ENCODE measurements at regions not wholly inside any gene's neighbourhood (a gene's known extent, or its start where the extent isn't known, plus 50 kb on each side); places are given as distances from the start of the nearest gene placed in this dataset.

- no peak for DNase-seq
Observed at GRCh38 chr6:134519465-134519864, 201.6 kb upstream of the SGK1 start.

GRCh38 chr6:134517868-134518267 is 200.0 kb upstream of the SGK1 start:
- DNase-seq: no peak

GRCh38 chr6:134517145-134517658 is 199.3 kb upstream of the SGK1 start:
- no peak for DNase-seq

GRCh38 chr6:134516582-134516981 is 198.7 kb upstream of the SGK1 start:
- DNase-seq: no peak

GRCh38 chr6:134515986-134516385 is 198.1 kb upstream of the SGK1 start:
- no peak for DNase-seq

- DNase-seq: no peak
Observed at GRCh38 chr6:134512981-134513391, 195.1 kb upstream of the SGK1 start.

GRCh38 chr6:134511984-134512683 is 194.2 kb upstream of the SGK1 start:
- no peak for DNase-seq

GRCh38 chr6:134510920-134511319 is 193.0 kb upstream of the SGK1 start:
- DNase-seq: no peak

- DNase-seq: no peak
Observed at GRCh38 chr6:134510142-134510541, 192.2 kb upstream of the SGK1 start.

GRCh38 chr6:134508862-134509498 is 191.1 kb upstream of the SGK1 start:
- DNase-seq: no peak

GRCh38 chr6:134506162-134506561 is 188.2 kb upstream of the SGK1 start:
- no peak for DNase-seq

GRCh38 chr6:134503585-134504281 is 185.8 kb upstream of the SGK1 start:
- DNase-seq: no peak

GRCh38 chr6:134502614-134503549 is 185.0 kb upstream of the SGK1 start:
- no peak for DNase-seq

GRCh38 chr6:134495890-134496248 is 178.0 kb upstream of the SGK1 start:
- no peak for DNase-seq

- no peak for DNase-seq
Observed at GRCh38 chr6:134495203-134495889, 177.4 kb upstream of the SGK1 start.

GRCh38 chr6:134493789-134494188 is 175.9 kb upstream of the SGK1 start:
- no peak for DNase-seq

- no peak for DNase-seq
Observed at GRCh38 chr6:134491477-134491876, 173.6 kb upstream of the SGK1 start.

GRCh38 chr6:134482593-134483270 is 164.8 kb upstream of the SGK1 start:
- no peak for DNase-seq

- no peak for DNase-seq
Observed at GRCh38 chr6:134481966-134482365, 164.1 kb upstream of the SGK1 start.

- no peak for DNase-seq
Observed at GRCh38 chr6:134480593-134480992, 162.7 kb upstream of the SGK1 start.

GRCh38 chr6:134478764-134479399 is 161.0 kb upstream of the SGK1 start:
- no peak for DNase-seq

Measured in 8988T (cell line).